ENCODE measurements at regions not wholly inside any gene's neighbourhood (a gene's known extent, or its start where the extent isn't known, plus 50 kb on each side); places are given as distances from the start of the nearest gene placed in this dataset.

- TF ChIP-seq CTCF (conservative IDR thresholded peaks at IDR 0.05), result no peak
- TF ChIP-seq EZH2 (IDR thresholded peaks at IDR 0.05; ENCODE audit: low read depth), result no peak
Observed at GRCh38 chr2:66714610-66715009, 279.7 kb downstream of the MEIS1 start.
